GM21737 (cell line): ENCODE measurements at regions not wholly inside any gene's neighbourhood (a gene's known extent, or its start where the extent isn't known, plus 50 kb on each side); places are given as distances from the start of the nearest gene placed in this dataset.
"Not testable (repeated sequence)": the region's sequence is repeated elsewhere in the genome, so short reads cannot be mapped to it uniquely, and the experiment has no call there.

Source experiments
- ATAC-seq: cut with Tn5 transposase; IDR thresholded peaks from one replicate; pipeline ENCODE4 v1.9.1; 2021; ENCODE audit warnings: mild to moderate bottlenecking, moderate library complexity; ENCODE audit not compliant: unreplicated experiment

DNA sequence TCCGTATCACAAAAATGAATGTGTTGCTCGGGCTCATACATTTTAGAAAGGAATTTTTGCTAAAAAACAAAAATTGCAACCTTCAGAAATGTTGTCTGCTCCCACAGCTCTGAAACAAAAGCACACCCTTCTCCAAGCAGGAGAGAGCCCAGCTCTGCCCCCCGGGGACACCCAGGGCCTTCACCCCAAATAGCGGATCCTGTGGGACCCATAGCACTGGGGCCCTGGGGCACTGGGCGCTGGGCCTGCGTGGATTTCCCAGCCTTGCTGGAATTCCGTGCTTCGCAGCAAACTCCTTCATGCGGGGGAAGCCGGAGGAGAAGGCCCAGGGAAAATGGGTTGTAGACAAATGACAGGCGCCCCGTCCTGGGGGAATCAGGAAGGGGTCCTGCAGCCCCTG, 50.5 kb upstream of the SFSWAP start:
- ATAC-seq: not testable (repeated sequence)
